LHCN-M2 (cell line): ENCODE measurements at regions not wholly inside any gene's neighbourhood (a gene's known extent, or its start where the extent isn't known, plus 50 kb on each side); places are given as distances from the start of the nearest gene placed in this dataset.
A peak's percentile ranks its signal among the peaks of the same experiment; 100 is the strongest.
"Not testable (repeated sequence)": the region's sequence is repeated elsewhere in the genome, so short reads cannot be mapped to it uniquely, and the experiment has no call there.

ENCODE experiments used
- DNase-seq: peaks from one replicate; pipeline ENCODE4 v3.0.0-alpha.2; 2012; ENCODE audit warnings: low read depth

DNA sequence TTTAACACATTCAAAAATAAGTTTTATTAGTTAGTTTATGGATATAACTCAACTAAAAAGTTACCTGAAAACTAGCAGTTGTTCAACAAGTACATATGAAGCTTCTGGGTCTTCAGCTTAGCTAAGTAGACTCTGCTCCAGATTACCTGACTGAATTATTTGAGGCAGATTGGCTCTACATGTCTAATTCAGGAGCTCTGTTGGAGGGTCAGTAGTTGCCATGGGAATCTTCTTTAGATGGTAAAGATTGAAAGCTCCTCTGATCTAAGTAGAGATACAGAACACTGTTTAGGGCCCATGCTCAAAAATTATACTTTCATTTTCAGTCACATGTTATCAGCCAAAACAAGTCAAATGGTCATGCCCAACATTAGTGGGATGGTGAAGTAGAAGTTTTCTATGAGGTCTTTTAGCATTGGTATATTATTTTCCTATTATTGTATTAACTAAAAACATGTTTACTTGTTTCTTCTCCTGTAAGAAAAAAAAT, 1476.9 kb downstream of the OTOL1 start:
- DNase-seq = no peak

DNA sequence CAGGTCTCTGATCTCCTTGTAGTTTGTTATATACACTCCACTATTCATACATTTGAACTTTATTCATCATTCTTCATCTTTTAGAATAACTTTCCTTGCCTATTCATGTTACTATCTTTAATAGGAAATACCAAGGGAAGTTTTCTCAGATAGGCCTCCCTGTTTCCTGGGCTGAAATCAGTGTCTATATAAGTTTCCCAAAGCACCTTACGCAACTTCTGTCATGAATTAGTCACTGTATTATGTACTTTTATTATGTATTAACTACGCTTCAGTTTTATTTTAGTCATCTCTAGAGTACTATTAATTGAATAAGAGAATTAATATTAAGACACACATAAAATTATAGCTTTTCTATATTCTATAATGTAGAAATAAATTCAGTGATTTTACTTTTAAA, 1481.5 kb downstream of the OTOL1 start:
- no peak for DNase-seq

DNA sequence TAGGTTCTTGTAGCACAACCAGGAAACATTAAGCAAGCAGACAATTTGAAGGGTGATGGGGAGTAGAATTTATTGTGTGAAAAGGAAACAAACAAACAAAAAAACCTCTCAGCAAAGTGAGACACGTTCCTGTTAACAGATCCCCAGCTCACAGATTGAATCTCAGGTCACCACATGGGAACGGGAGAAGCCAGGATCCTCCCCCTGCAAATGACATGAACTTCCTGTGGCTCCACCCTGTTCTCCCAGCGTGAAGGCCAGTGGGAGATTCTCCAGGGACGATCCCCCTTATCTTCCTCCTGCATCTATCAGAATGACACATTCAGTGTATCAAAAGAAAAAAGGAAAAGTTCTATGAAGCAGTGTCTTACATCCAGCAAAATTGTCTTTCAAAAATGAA, 1488.1 kb downstream of the OTOL1 start:
- DNase-seq = no peak

DNA sequence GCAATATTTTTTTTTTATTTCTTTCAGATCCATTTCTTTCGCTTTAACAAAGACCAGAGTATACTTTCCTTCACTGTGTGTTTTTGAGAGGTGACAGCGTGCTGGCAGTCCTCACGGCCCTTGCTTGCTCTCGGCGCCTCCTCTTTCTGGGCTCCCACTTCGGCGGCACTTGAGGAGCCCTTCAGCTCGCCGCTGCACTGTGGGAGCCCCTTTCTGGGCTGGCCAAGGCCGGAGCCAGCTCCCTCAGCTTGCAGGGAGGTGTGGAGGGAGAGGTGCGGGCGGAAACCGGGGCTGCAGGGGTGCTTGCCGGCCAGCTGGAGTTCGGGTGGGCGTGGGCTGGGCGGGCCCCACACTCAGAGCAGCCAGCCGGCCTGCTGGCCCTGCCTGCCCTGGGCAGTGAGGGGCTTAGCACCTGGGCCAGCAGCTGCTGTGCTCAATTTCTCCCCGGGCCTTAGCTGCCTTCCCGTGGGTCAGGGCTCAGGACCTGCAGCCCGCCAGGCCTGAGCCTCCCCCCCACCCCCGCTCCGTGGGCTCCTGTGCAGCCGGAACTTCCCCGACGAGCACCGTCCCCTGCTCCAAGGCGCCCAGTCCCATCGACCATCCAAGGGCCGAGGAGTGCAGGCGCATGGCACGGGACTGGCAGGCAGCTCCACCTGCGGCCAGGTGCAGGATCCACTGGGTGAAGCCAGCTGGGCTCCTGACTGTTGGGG, 1490.6 kb downstream of the OTOL1 start:
- DNase-seq = not testable (repeated sequence)

DNA sequence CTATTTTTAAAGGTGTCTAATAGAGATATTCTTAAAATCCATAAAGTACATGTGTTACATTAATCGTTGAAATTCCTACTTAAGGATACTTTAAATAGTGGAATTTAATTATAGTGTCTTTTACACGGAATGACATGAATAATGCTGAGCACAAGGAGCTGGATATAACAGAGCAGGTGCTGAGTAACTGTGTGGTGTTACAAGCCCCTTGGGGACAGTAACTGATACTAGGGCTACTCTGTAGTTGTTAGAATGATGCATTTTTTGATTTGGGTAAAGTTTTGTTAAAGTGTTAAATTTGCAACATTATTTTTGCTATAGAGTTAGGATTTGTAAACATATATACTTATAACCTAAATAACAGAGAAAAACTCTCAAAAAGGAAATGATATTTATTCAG, 1496.1 kb downstream of the OTOL1 start:
- peak; percentile 85 for DNase-seq

DNA sequence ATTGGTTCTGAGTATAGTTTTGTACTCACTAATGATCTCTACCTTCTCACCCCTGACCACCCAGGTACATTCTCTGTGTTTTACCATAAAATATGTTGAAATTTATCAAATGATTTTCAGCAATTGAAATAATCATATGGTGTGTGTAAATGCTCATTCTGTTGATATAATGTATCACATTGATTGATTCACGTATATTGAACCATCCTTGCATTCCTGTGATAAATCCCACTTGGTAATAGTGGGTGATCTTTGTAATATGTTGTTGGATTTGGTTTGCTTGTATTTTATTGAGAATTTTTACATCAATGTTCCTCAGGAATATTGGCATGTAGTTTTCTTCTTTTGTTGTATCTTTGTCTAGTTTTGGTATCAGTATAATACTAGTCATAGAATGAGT, 1497.6 kb downstream of the OTOL1 start:
- DNase-seq = no peak

DNA sequence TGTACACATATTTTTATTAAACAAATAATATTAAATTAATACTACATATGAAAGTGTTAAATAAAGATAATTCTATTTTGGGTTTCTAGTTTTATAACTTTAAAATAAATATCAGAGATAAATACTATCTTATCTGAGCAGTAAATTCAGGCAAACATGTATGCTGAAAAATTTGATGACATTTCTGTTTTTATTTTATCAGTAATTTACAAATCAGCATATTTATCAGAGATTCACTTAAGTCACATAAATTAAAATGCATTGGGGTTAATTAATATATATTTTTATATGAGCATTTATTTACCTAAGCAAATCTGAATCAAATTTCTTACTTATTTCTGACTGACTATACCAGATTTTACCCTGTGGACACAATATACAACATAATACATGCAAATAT, 1499.8 kb downstream of the OTOL1 start:
- no peak for DNase-seq

DNA sequence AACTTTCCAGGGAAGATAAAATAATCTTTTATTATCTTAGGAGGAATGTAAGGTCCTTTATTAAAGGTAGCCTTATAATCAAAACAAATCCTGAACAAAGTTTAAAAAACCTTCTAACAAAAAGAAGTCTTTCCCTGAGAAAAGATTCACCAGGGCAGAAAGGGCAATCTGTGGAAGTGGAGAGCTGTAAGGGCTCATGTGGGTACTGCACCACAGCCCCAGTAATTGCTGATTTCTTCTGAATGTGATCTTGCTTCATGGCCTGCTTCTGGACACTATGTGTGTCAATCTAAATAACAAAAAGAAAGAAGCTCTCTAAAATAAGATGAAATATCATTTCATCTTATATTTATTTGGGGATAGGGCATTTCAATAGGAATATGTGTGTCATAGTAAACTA, 1501.6 kb downstream of the OTOL1 start:
- DNase-seq = no peak

DNA sequence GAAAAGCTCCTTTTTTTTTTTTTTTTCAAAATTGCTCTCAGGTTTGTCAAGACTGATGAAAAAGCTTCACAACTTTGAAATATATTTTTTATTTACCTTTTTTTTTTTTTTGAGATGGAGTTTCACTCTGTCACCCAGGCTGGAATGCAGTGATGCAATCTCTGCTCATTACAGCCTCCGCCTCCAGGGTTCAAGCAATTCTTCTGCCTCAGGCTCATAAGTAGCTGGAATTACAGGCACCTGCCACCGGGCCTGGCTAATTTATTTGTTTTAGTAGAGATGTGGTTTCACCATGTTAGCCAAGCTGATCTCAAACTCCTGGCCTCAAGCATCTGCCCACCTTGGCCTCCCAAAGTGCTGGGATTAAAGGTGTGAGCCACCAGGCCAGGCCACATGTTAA, 1515.0 kb downstream of the OTOL1 start:
- no peak for DNase-seq

DNA sequence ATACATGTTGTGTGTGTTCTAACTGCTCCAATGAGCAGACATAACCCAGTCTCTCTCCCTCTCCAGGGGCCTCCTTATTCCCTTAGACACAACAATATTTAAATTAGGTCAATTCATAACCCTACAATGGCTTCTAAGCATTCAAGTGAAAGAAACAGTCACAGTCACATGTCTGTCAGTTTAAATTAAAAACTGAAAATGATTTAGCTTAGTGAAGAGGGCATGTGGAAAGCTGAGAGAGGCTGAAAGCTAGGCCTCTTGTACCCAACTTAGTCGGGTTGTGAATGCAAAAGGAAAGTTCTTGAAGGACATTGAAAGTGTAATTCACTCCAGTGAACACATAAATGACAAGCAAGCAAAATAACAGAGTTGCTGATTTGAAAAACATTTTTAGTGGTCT, 1519.6 kb downstream of the OTOL1 start:
- DNase-seq = no peak

DNA sequence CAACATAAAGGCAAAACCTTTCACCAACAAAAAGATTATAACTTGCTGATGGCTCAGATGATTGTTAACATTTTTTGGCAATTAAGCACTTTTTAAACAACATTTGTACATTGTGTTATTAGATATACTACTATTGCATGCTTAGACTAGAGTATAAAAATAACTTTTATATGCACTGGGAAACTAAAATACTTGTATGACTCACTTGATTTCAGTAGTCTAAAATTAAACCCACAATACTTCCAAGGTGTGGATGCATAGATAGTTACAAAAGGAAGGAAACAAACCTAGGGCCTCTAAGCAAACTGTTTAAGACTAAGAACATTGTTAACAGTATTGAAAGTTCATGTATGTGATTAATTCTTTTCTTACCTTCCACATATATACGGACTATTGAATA, 1521.5 kb downstream of the OTOL1 start:
- peak; percentile 29 for DNase-seq

DNA sequence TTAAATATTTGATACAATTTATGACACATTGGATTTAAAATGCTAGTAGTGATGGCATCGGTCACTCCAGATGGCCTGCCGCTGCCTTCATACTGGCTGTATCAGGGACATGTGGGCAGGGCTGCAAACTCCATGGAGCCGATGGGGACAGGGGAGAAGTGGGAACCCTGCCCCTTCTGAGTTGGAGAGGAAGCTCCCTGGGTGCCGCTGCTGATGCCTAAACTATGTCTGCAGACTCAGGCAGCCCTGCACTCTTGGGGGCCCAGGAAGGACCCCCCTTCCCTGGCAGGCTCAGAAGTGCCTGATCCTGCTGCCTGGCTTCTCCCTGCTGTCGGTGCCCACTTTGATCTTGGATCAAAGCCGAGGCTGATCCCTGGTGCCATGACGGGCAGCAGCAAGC, 1522.1 kb downstream of the OTOL1 start:
- DNase-seq = no peak

DNA sequence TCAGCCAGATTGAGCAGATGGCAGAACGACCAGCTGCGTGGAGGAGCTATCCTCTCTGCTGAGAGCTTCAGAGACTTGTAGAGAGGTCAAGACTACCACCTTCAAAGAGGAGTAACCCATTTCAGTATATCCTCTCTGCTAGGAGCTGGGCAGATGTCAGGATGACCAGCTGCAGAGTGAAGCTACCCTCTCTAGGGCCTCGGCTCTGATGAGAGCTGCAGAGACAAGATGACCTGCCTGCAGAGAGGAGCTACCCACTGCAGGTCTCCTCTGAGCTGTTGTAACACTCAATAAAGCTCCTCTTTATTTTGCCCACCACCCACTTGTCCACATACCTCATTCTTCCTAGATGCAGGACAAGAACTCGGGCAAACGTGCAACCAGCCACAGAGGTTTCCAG, 1522.7 kb downstream of the OTOL1 start:
- DNase-seq = no peak

DNA sequence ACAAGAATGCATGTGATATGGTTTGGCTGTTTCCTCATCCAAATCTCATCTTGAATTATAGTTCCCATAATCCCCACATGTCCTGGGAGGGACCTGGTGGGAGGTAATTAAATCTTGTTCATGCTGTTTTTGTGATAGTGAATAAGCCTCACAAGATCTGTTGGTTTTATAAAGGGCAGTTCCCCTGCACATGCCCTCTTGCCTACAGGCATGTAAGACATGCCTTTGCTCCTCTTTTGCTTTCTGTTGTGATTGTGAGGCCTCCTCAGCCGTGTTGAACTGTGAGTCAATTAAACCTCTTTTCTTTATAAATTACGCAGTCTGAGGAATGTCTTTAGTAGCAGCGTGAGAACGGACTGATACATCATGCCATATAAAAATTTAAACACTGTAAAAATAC, 1537.0 kb downstream of the OTOL1 start:
- DNase-seq = no peak

DNA sequence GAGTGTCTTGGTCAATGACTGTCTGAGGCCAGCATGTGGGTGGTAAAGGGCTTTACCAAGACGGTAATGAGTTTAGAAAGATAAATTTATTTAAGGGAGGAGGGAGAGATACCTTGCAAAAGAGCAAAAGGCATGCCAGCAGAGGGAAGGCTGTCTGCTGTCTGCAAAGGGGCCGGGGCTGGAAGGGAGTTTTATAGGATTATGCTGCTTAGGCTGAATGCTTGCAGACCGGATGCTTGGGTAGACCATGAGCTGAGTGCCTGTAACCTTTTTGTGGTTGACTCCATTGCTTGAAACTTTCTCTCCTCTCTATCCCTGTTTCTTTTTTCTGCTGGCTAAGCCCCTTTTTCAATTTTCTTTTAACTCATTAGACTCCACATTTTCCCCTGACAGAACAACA, 1543.0 kb downstream of the OTOL1 start:
- DNase-seq = no peak

DNA sequence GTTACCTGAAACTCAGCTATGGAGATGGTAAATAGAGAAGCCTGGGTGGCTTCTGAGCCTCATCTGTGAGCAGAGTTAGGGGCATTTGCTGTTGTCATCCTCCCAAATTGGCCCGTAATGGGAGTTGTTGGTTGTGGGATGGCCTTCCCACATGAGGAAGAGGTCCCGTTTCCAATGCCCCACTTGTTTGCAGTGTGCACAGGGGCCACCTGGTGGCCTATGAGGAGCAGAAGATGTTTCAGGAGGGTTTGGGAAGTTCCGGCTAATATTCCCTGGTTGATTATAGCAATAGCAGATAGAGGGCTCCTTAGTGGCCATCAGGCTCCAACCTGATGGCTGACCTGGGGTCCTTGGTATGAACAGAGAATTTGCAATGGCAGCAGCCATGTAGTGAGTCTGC, 1546.5 kb downstream of the OTOL1 start:
- peak; percentile 41 for DNase-seq

DNA sequence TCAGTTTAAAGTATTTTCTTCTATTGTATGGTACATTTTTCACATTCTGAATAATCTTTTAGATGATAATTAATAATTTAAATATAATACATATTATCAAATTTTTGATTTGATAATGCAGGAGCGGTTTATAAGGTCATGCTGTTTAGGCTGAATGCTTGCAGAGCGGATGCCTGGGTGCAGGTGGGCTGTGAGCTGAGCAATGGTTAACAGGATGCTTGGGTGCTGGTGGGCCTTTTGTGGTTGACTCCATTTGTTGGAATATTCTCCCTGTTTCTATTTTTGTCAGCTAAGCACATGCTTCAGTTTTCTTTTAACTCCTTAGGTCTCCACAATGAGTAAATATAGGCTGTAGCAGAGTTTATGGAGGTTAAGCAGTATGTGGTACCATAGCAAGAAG, 1549.3 kb downstream of the OTOL1 start:
- DNase-seq = no peak

DNA sequence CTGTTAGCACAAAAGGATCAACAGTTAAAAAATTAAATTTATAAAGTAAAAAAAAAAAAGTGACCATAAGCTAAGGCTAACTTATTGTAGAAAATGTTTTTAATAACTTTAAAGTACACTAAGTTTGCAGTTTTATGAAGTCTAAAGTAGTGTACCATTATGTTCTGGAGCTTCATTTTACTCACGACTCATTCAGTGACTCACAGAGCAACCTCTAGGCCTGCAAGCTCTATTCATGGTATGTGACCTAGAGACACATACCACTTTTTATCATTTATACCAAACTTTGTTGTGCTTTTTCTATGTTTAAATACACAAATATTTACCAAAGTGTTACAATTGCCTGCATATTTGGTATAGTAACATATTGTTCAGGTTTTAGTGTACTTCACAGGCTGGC, 1552.3 kb downstream of the OTOL1 start:
- peak; percentile 22 for DNase-seq

DNA sequence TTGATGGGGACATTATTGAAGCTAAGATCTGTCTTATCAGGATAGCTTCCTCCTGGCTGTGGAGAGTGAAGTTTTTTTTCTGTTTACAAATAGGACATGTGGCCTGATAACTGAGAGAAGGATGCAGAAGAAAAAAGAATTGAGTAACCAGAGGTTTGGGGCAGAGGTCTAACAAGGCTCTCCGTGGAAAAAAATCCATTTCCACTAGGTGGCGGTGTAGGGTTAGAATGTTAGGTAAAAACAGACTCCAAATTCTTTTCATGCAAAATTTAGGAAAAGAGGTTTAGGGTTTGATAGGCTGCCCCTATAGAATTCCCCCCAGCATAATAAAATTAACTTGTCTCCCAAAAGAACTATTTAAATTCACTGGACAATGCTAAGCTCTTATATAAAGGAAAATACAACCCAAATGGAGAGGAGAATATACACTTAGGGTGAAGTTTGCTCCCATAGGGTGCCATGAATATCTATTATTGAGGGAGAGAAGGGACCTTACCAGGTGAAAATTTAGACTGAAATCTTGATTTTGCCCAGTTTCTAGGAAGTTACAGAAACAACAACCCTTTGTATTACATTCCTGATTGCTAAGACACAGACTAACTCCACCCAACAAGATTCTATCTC, 1560.4 kb downstream of the OTOL1 start:
- DNase-seq = peak; percentile 55

DNA sequence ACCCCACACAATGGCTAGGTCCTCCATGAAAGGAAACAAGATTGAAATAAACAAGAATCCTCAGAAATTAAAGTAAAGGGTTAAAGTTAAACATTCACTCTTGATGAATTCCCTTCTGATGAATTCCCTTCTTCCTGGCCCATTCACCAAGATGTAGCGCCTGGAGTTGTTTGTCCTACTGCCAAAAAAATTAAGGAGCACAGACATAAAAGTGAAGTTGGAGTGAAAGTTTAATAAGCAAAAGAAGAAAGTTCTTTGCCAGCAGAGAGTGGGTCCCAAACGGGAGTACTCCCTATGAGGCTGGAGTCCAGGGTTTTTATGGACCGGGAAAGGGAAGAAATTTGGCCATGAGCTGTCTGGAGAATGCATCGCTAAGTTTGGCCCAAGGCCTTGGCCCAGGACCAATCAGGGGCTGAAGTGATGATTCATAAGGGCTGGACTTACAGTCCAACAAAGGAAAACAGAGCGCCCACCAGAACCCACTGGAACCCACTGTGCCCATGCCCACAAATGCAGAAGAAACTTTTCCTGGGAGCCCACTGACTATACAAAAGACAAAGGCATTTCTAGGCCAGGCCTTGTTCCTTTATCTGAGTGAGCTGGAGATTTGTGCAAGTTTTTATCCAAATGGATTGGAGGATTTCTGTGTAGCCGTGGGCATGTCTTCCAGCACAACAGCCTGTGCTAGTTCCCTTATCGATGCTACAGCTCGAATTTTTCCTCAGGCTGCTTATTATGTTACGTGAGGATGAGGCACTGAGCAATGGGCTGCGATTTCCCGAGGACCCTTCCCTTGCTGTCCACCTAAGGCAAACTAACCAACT, 1561.6 kb downstream of the OTOL1 start:
- no peak for DNase-seq

DNA sequence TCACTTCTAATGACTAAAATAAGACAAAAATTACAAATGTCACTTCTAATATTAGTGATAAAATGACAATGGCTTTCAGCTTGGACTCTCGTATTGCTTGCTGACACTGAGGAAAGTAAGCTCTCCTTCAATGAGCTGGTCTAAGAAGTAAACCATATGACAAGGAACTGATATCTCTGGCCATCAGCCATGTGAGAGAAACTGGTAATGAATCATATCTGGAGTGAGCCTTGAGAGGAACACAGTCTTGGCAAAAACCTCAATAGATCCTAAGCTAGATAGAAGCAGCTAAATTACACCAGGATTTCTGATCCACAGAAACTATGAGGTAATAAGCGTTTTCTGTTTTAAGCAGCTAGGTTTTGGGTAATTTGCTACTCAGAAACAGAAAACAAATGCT, 1575.1 kb downstream of the OTOL1 start:
- peak; percentile 70 for DNase-seq
